ENCODE measurements at regions not wholly inside any gene's neighbourhood (a gene's known extent, or its start where the extent isn't known, plus 50 kb on each side); places are given as distances from the start of the nearest gene placed in this dataset.
A peak's percentile ranks its signal among the peaks of the same experiment; 100 is the strongest.
"Not testable (repeated sequence)": the region's sequence is repeated elsewhere in the genome, so short reads cannot be mapped to it uniquely, and the experiment has no call there.

GRCh38 chr18:46179306-46179705 is 75.1 kb downstream of the HAUS1 start:
- no peak for DNase-seq (ENCODE audit: low spot score)

GRCh38 chr18:46182633-46183358 is 78.6 kb downstream of the HAUS1 start:
- no peak for DNase-seq (ENCODE audit: low spot score)

GRCh38 chr18:46184296-46184695 is 80.1 kb downstream of the HAUS1 start:
- not testable (repeated sequence) for DNase-seq (ENCODE audit: low spot score)

- DNase-seq (ENCODE audit: low spot score) = no peak
These were observed 80.5 kb downstream of the HAUS1 start for GRCh38 chr18:46184727-46185126.

GRCh38 chr18:46190667-46191066 is 86.5 kb downstream of the HAUS1 start:
- no peak for DNase-seq (ENCODE audit: low spot score)

- no peak for DNase-seq (ENCODE audit: low spot score)
These were observed 92.5 kb downstream of the HAUS1 start for GRCh38 chr18:46196627-46197243.

- no peak for DNase-seq (ENCODE audit: low spot score)
These were observed 95.4 kb downstream of the HAUS1 start for GRCh38 chr18:46199515-46200147.

GRCh38 chr18:46200178-46201055 is 96.2 kb downstream of the HAUS1 start:
- not testable (repeated sequence) for DNase-seq (ENCODE audit: low spot score)

- DNase-seq (ENCODE audit: low spot score) = no peak
These were observed 100.0 kb downstream of the HAUS1 start for GRCh38 chr18:46204143-46204542.

- no peak for DNase-seq (ENCODE audit: low spot score)
These were observed 103.8 kb downstream of the HAUS1 start for GRCh38 chr18:46207985-46208384.

GRCh38 chr18:46209161-46209560 is 105.0 kb downstream of the HAUS1 start:
- no peak for DNase-seq (ENCODE audit: low spot score)

GRCh38 chr18:46211816-46212215 is 107.6 kb downstream of the HAUS1 start:
- peak; percentile 46 for DNase-seq (ENCODE audit: low spot score)

GRCh38 chr18:46212398-46212797 is 108.2 kb downstream of the HAUS1 start:
- DNase-seq (ENCODE audit: low spot score) = no peak

- peak; percentile 61 for DNase-seq (ENCODE audit: low spot score)
These were observed 109.1 kb downstream of the HAUS1 start for GRCh38 chr18:46213295-46213694.

GRCh38 chr18:46214435-46214834 is 110.2 kb downstream of the HAUS1 start:
- no peak for DNase-seq (ENCODE audit: low spot score)

- no peak for DNase-seq (ENCODE audit: low spot score)
These were observed 111.9 kb downstream of the HAUS1 start for GRCh38 chr18:46215902-46216723.

GRCh38 chr18:46220116-46220515 is 115.9 kb downstream of the HAUS1 start:
- DNase-seq (ENCODE audit: low spot score) = no peak

- no peak for DNase-seq (ENCODE audit: low spot score)
These were observed 117.9 kb downstream of the HAUS1 start for GRCh38 chr18:46222093-46222492.

- DNase-seq (ENCODE audit: low spot score) = no peak
These were observed 118.7 kb downstream of the HAUS1 start for GRCh38 chr18:46222710-46223360.

GRCh38 chr18:46224181-46224775 is 120.1 kb downstream of the HAUS1 start:
- DNase-seq (ENCODE audit: low spot score) = no peak

Data from NAMALWA (cell line).